ENCODE measurements at regions not wholly inside any gene's neighbourhood (a gene's known extent, or its start where the extent isn't known, plus 50 kb on each side); places are given as distances from the start of the nearest gene placed in this dataset.

- no peak for DNase-seq (ENCODE audit: low read depth)
These were observed 258.2 kb upstream of the TNRC6C start for GRCh38 chr17:77700165-77700881.

DNA sequence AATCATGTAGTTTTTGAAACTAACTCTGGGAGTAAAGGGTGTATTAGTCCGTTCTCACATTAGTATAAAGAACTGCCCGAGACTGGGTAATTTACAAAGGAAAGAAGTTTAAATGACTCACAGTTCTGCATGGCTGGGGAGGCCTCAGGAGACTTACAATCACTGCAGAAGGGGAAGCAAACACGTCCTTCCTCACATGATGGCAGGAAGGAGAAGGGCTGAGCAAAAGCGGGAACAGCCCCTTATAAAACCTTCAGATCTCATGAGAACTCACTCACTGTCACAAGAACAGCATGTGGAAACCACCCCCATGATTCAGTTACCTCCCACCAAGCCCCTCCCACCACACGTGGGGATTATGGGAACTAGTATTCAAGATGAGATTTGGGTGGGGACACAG lies 256.5 kb upstream of the TNRC6C start:
- no peak for DNase-seq (ENCODE audit: low read depth)

DNA sequence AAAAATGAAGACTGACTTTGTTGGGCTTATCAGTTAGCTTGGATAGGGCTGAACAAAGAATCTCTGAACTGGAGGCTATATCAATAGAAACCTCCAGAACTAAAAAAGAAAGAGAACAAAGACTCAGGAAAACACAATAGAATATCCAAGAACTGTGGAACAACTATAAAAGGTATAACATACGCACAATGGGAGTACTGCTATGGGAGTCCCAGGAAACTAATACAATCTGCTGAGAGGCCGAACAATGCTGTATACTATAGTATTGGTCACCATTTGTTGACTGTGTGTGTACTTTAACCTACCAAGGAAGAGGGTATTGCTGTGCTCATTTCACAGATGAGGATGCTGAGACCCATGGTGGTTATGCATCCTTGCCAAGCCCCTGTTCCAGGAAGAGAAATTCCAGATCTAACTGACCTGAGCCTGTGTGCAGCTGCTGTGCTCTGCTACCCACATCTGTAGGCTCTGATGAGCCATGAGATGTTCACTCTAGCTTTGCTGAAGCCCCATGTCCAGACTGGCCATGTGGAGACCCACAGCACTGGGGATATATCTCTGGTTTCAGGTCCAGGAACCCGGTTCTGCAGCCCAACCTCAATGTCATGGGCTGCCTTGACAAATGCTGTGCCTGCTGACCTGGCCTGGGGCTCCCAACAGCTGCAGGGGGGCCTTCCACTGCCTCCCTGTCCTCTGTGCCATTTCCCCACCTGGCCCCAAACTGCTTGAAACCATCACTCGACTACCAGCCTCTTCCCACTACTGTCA lies 254.3 kb upstream of the TNRC6C start:
- no peak for DNase-seq (ENCODE audit: low read depth)

DNA sequence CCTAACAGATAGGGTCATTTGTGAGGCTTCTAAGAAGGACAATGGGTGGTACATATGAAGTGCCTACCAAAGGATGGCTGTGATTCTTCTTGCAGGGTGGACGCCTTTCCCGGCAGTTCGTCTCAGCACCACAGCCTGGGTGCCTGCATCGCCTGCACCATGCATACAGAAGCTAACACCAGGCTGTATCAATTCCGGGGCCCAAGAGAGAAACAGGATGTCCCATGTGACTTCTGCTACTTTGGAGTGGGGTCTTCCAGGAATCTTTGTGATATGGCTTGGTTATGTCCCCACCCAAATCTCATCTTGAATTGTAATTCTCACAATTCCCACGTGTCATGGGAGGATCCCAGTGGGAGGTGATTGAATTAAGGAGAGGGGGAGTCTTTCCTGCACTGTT lies 251.6 kb upstream of the TNRC6C start:
- no peak for DNase-seq (ENCODE audit: low read depth)

DNA sequence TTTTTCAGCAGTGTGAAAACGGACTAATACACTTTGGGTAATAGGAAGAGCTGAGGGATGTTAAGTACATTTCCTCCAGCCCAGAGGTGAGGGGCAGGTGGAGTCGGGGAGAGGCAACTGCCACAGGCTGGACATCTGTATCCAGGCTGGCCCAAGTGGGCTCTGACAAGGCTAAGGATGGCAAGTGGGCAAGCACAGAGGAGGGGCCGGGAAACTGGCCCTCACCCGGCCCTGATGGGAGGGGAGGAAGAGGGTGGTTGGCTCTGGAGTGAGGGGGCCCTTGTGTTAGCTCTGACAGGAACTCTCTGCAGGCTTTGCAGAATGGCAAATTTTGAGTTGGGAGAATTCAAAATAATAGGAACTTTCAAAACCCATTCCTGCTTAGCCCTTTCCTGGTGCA lies 251.0 kb upstream of the TNRC6C start:
- DNase-seq (ENCODE audit: low read depth): no peak

- no peak for DNase-seq (ENCODE audit: low read depth)
These were observed 250.5 kb upstream of the TNRC6C start for GRCh38 chr17:77708049-77708448.

GRCh38 chr17:77708936-77709335 lies 249.6 kb upstream of the TNRC6C start:
- no peak for DNase-seq (ENCODE audit: low read depth)

- DNase-seq (ENCODE audit: low read depth): no peak
These were observed 248.9 kb upstream of the TNRC6C start for GRCh38 chr17:77709594-77709993.

- DNase-seq (ENCODE audit: low read depth): no peak
These were observed 245.9 kb upstream of the TNRC6C start for GRCh38 chr17:77712578-77712977.

GRCh38 chr17:77716289-77716926 lies 242.1 kb upstream of the TNRC6C start:
- no peak for DNase-seq (ENCODE audit: low read depth)

- DNase-seq (ENCODE audit: low read depth): no peak
These were observed 240.4 kb upstream of the TNRC6C start for GRCh38 chr17:77717941-77718668.

GRCh38 chr17:77718669-77718961 lies 239.9 kb upstream of the TNRC6C start:
- DNase-seq (ENCODE audit: low read depth): no peak

DNA sequence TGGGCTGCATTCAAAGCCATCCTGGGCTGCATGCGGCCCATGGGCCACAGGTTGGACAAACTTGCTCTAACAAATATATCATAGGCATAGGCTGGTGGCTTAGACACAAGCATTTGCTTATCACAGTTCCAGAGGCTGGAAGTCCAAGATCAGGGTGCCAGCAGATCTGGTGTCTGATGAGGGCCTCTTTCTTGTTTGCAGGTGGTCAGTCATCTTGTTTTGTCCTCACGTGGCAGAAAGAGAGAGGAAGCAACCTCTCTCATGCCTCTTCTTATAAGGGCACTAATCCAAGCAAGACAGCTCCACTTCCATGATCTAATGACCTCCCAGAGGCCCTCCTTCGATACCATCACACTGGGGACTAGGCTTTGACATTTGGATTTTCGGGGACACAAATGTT lies 238.7 kb upstream of the TNRC6C start:
- no peak for DNase-seq (ENCODE audit: low read depth)

- no peak for DNase-seq (ENCODE audit: low read depth)
These were observed 237.3 kb upstream of the TNRC6C start for GRCh38 chr17:77720946-77721845.

GRCh38 chr17:77721846-77722160 lies 236.7 kb upstream of the TNRC6C start:
- no peak for DNase-seq (ENCODE audit: low read depth)

DNA sequence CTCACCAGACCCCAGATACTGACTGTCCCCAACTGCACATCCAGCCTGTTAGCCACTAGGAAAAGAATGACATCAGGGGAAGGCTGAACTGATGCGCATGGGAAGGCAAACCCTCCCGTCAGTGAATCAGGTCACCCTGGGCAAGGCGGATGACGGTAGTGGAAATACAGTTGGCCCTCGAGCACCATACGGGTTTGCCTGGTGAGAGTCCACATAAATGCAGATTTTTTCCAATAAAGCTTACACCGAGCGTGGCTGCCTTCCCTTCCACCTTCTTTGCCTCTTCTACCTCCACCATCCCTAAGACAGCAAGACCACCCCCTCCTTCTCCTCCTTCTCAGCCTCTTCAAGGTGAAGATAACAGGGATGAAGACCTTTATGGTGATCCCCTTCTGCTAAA lies 236.1 kb upstream of the TNRC6C start:
- DNase-seq (ENCODE audit: low read depth): no peak

GRCh38 chr17:77723071-77723908 lies 235.2 kb upstream of the TNRC6C start:
- no peak for DNase-seq (ENCODE audit: low read depth)

- no peak for DNase-seq (ENCODE audit: low read depth)
These were observed 234.3 kb upstream of the TNRC6C start for GRCh38 chr17:77723909-77724875.

GRCh38 chr17:77724876-77725615 lies 233.5 kb upstream of the TNRC6C start:
- no peak for DNase-seq (ENCODE audit: low read depth)
